ENCODE measurements at regions not wholly inside any gene's neighbourhood (a gene's known extent, or its start where the extent isn't known, plus 50 kb on each side); places are given as distances from the start of the nearest gene placed in this dataset.
"Not testable (repeated sequence)": the region's sequence is repeated elsewhere in the genome, so short reads cannot be mapped to it uniquely, and the experiment has no call there.

GRCh38 chr7:92972441-92972840 is 136.1 kb upstream of the CDK6 start:
- DNase-seq (ENCODE audit: low spot score), result no peak

- DNase-seq (ENCODE audit: low spot score), result no peak
Measured at GRCh38 chr7:92969061-92969460, 132.7 kb upstream of the CDK6 start.

DNA sequence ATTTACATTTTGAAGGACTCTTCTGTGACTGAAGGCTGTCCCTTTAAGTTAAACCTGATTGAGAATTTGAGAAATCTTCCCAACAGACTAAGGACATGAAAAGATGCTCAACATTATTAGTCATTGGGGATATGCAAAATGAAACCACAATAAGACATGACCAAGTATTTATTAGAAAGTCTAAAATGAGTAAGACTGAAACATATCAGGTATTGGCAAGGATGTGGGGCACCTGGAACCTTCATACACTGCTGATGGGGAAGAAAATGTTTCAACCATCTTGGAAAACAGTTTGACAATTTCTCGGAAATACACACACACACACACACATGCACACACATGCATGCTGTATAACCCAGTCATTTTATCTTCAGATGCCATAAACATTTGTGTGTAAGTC is 132.1 kb upstream of the CDK6 start:
- DNase-seq (ENCODE audit: low spot score), result no peak

DNA sequence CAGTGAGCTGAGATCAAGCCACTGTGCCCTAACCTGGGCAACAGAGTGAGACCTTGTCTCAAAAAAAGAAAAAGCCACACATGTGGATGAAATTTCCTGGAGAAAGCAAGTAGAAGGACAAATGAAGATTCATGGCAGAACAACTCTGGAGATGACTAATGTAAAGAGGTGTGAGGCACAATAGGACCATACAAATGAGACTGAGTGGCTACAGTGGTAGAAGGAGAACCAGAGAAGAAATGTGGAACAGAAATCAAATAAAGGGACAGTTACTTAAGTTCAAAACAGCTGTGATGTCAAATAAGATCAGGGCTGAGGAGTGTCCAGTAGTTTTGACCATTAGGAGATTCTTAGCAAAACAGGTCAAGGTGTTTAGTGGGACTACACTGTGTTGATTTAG is 130.9 kb upstream of the CDK6 start:
- DNase-seq (ENCODE audit: low spot score), result no peak

DNA sequence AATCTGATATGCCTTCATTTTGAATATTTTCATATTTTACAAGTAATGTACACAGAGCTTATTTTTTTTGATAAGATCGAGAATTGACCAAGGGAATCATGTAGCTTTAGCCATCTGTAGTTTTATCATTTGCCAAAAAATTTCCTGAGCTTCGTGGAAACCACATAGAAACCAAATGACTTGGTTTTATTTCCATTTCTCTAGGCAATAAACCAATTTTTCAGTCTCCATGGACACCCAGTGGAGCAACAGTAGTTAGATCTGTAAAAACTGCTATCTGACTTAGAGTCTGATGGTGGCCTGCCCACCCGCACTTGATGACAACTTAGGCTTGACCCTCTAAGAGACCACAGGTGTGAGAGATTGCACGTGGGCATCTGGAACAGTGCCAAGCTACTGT is 127.8 kb upstream of the CDK6 start:
- peak; percentile 62 for DNase-seq (ENCODE audit: low spot score)

DNA sequence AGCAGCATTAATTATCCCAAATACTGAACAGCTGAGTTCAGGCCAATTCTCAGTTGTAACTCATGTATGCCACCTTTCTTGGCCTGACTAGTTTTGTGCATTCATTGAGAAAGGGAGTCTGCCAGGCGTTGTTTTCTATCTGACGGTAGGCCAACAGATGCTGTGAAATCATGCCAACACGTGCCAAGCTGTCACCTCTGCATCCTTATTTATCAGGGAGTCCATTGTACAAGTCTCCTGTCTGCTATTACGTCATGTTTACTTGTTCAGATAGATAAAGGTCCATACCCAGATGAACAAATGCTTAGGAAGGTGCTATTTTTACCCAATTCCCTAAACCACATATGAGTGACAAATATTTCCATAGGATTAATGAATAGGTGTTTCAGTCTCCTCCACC is 127.2 kb upstream of the CDK6 start:
- DNase-seq (ENCODE audit: low spot score), result peak; percentile 36

DNA sequence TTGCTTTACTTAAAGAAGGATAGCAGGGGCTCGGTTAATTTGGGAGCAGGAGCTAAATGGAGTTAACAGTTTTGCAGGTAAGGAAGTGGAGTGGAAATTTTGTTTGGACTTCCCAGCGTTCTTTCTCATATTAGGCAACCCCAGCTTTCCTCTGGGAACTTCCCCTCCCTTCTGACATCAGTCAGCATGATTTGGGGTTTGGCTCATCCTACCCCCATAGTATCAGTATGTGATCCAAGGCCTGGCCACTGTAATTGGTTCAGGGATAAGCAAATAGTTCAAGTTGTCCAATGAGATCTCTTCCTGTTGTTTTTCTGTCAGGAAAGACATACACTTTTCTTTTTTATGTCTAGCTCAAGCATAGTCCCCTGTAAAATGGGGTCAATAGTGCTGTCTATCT is 125.6 kb upstream of the CDK6 start:
- DNase-seq (ENCODE audit: low spot score), result no peak

GRCh38 chr7:92956575-92956974 is 120.2 kb upstream of the CDK6 start:
- no peak for DNase-seq (ENCODE audit: low spot score)

DNA sequence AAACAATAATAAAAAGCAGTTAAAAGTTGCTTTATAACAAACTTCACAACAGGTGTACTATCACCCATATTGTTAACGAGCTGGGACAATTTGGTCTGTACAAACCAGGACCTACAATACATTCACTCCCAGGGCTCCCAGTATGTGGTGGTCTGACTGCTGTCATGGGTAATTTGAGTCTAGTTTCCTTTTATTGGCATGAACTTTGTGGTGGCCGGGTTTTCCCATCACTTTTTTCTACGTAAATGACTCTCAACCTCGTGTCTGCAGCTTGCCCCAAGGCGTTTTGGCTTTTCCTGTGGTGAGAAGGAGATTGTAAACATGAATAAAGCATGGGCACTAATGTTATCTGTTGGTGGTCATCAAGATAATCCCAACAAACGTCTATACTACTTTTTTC is 118.7 kb upstream of the CDK6 start:
- no peak for DNase-seq (ENCODE audit: low spot score)

DNA sequence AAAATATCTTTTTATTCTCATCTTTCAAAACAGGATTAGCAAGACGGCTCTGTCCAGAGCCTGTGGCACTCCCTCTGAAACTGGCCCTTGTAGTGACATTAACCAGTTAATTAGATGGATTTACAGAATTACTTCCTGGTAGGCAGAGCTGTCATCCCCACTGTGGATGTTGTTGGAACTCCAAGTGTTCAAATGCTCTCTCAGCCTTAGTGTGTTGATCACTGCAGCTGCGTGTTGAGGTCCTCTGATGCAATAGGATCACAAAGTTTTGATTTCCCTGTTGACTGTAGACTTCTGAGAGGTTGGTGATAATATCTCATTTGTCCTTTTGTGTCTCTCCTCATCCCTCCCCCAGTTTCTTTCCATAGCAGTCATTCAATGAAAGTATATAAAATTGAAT is 117.3 kb upstream of the CDK6 start:
- DNase-seq (ENCODE audit: low spot score), result no peak

DNA sequence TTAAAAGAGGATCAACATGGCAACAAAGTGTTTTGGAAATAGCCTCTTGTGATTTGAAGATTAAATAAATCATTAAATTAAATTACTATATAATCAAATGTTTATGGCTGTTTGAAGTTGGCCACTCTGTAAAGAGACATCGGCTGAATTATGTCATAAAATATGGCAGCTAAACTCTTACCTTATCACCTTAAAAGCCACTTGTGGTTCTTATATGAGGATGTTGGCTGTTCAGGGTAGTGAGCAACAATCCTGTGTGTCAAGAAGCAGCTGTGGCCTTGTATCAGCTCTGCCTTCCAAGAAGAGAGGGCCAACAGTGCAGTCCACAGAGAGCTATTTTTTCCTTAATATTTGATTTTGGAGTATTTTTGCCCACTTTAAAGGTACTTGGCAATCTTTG is 113.4 kb upstream of the CDK6 start:
- DNase-seq (ENCODE audit: low spot score), result no peak

GRCh38 chr7:92945840-92946239 is 109.5 kb upstream of the CDK6 start:
- DNase-seq (ENCODE audit: low spot score), result no peak

DNA sequence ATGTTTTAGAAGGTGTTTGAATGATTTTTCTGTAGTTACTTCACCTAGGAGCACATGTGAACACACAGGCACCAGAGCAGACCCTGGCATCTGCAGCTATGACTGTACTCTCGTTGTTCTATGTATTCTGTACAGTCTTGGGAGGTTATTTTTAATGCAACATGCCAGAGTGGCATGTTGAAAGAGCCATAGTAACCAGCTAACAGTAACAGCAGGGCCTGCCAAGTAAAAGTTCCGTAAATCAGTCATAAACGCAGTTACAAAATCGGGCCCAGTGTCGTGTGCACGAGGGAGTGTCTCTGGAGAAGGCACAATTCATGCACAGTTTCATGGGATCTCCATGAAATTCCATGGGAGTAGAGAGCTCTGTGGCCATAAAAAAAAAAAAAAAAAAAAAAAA is 108.3 kb upstream of the CDK6 start:
- no peak for DNase-seq (ENCODE audit: low spot score)

DNA sequence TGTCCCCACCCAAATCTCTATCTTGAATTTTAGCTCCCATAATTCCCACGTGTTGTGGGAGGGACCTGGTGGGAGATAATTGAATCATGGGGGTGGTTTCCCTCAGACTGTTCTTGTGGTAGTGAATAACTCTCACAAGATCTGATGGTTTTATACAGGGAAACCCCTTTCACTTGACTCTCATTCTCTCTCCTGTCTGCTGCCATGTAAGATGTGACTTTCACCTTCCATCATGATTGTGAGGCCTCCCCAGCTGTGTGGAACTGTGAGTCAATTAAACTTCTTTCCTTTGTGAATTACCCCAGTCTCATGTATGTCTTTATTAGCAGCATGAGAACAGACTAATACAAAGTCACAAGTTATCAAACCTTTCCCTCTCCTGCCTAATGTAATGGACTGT is 106.3 kb upstream of the CDK6 start:
- DNase-seq (ENCODE audit: low spot score), result not testable (repeated sequence)

DNA sequence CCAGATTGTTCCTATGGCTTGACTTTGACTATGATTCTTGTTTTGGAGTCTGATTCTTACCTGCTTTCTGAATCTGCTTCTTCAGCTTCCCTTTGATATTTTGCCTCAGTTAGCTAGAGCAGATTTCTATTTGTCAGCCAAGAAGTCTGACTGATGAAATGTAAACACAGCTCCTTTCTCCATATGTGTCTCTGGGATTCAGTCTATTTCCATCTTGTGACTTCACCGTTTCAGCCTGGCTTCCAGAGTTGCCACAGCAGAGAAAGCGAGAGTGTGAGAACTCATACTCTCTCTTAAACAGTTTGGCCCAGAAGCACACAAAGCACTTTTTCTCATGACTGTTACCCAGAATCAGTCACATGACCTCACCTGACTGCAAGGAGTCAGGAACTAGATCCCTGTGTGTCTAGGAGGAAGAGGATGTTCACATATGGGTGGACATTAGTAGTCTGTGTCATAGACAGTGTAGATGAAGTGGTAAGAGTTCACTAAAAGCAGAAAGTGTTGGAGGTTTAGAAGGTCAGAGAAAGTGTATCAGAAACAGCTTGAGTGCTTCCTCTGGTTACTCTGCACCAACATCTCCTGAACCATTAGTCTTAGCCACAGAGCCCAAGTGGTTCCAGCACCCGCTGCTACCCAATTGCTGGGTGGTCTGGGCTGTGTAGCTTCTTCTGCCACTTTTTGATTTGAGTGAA is 103.4 kb upstream of the CDK6 start:
- DNase-seq (ENCODE audit: low spot score), result no peak

GRCh38 chr7:92934096-92934495 is 97.7 kb upstream of the CDK6 start:
- no peak for DNase-seq (ENCODE audit: low spot score)

DNA sequence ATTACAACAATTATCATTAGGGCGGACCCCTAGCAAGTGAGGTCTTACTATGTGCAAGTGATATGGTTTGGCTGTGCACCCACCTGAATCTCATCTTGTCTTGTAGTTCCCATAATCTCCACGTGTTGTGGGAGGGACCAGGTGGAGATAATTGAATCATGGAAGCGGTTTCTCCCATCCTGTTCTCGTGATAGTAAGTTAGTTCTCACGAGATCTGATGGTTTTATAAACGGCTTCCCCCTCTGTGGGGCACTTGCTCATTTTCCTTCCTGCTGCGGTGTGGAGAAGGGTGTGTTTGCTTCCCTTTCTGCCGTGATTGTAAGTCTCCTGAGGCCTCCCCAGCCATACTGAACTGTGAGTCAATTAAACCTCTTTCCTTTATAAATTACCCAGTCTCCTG is 96.1 kb upstream of the CDK6 start:
- no peak for DNase-seq (ENCODE audit: low spot score)

GRCh38 chr7:92930404-92930803 is 94.0 kb upstream of the CDK6 start:
- no peak for DNase-seq (ENCODE audit: low spot score)

DNA sequence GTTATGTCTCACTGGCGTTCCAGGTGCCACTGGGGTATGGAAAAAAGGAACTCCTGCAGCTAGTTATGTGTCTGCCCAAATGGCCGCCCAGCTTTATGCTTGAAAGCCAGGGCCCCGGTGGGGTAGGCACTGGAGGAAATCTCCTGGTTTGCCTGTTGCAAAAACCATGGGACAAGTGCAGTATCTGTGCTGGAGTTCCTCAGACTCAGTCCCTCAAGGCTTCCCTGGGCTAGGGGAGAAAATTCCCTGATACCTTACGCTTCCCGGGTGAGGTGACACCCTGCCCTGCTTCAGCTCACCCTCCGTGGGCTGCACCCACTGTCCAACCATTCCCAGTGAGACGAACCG is 90.3 kb upstream of the CDK6 start:
- DNase-seq (ENCODE audit: low spot score), result no peak

DNA sequence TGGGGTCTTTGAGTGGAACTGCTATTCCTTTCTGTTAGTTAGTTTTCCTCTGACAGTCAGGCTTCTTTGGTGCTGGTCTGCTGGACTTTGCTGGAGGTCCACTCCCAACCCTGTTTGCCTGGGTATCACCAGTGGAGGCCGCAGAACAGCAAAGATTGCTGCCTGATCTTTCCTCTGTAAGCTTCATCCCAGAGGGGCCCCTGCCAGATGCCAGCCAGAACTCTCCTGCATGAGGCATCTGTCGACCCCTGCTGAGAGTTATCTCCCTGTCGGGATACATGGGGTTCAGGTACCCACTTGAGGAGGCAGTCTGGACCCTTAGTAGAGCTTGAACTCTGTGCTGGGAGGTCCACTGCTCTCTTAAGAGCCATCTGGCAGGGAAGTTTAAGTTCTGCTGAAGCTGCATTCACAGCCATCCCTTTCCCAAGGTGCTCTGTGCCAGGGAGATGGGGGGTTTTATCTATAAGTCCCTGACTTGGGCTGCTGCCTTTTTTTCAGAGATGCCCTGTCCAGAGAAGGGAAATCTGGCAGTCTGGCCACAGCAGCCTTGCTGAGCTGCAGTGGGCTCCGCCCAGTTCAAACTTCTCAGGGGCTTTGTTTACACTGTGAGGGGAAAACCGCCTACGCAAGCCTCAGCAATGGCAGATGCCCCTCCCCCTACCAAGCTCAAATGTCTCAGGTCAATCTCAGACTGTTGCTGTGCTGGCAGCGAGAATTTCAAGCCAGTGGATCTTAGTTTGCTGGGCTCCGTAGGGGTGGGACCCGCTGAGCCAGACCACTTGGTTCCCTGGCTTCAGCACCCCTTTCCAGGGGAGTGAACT is 89.7 kb upstream of the CDK6 start:
- no peak for DNase-seq (ENCODE audit: low spot score)

DNA sequence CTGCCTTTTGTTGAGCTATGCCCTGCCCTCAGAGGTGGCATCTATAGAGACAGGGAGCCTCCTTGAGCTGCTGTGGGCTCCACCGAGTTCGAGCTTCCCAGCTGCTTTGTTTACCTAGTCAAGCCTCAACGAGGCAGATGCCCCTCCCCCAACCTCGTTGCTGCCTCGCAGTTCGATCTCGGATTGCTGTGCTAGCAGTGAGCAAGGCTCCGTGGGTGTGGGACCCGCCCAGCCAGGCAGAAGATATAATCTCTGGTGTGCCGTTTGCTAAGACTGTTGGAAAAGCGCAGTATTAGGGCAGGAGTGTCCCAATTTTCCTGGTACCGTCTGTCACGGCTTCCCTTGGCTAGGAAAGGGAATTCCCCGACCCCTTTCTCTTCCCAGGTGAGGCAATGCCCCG is 88.4 kb upstream of the CDK6 start:
- DNase-seq (ENCODE audit: low spot score), result no peak

DNA sequence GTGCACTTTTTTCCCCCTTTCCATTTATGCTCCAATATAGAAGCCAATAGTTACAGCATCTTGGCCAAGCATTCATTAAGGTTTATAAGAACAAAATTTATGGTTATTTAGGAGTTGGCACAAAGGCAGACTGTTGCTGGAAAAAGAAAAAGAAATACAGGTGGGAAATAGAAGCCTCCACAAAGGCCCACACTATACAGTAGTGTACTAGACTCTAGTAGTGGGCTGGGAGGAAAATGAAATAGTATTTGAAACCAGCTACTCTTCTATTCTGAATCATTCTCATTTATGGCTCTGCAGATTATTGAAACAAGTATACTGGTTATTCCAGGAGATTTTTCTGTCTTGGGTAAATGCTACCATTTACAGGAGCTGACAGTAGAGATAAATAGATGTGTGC is 80.9 kb upstream of the CDK6 start:
- DNase-seq (ENCODE audit: low spot score), result no peak

GRCh38 chr7:92916770-92917224 is 80.4 kb upstream of the CDK6 start:
- DNase-seq (ENCODE audit: low spot score), result peak; percentile 53

- no peak for DNase-seq (ENCODE audit: low spot score)
Measured at GRCh38 chr7:92915348-92915747, 79.0 kb upstream of the CDK6 start.

All from cerebellar cortex (tissue), 1 donor.